HL-60 (cell line): ENCODE measurements at regions not wholly inside any gene's neighbourhood (a gene's known extent, or its start where the extent isn't known, plus 50 kb on each side); places are given as distances from the start of the nearest gene placed in this dataset.

ENCODE experiments used
- CTCF ChIP-seq: IDR thresholded peaks from one replicate; pipeline ENCODE4 v1.5.1; 2011; ENCODE audit warnings: low read length, control low read depth, inconsistent platforms; ENCODE audit not compliant: insufficient read depth
- GABPA ChIP-seq: IDR thresholded peaks from 2 replicates; pipeline ENCODE4 v1.6.1; 2012; ENCODE audit warnings: low read depth
- REST ChIP-seq: IDR thresholded peaks from 2 replicates; pipeline ENCODE4 v1.6.1; 2012; ENCODE audit warnings: low read depth; ENCODE audit not compliant: insufficient replicate concordance

GRCh38 chr1:58006421-58007046 is 540.0 kb downstream of the OMA1 start:
- TF ChIP-seq CTCF = no peak
- TF ChIP-seq GABPA = no peak
- TF ChIP-seq REST = no peak
